Astrocyte (in vitro differentiated cells and primary cell): ENCODE measurements at regions not wholly inside any gene's neighbourhood (a gene's known extent, or its start where the extent isn't known, plus 50 kb on each side); places are given as distances from the start of the nearest gene placed in this dataset.

Source experiments
- DNase-seq: peaks from one replicate; pipeline ENCODE4 v3.0.0-alpha.2; 2010; ENCODE audit warnings: low read depth
- FAIRE-seq: peaks from 2 replicates; lab custom pipeline; 2011; peaks lifted over from hg19 to GRCh38; lab: Jason Lieb, UNC
- H2AFZ ChIP-seq: 2 replicates; pipeline ENCODE4 v1.6.0; 2012; ENCODE audit warnings: low read depth, low read length, inconsistent platforms
- H3K27ac ChIP-seq: 2 replicates; pipeline ENCODE4 v1.5.1; 2011; ENCODE audit warnings: low read depth, low read length, inconsistent platforms
- H3K27me3 ChIP-seq: 2 replicates; pipeline ENCODE4 v1.6.0; 2011; ENCODE audit warnings: low read length, inconsistent platforms; ENCODE audit not compliant: insufficient read depth
- H3K36me3 ChIP-seq: 2 replicates; pipeline ENCODE4 v1.5.1; 2011; ENCODE audit warnings: low read length, inconsistent platforms; ENCODE audit not compliant: insufficient read depth
- H3K4me1 ChIP-seq: 2 replicates; pipeline ENCODE4 v1.5.1; 2011; ENCODE audit warnings: low read length, inconsistent platforms; ENCODE audit not compliant: insufficient read depth
- H3K4me2 ChIP-seq: 2 replicates; pipeline ENCODE4 v1.6.0; 2012; ENCODE audit warnings: low read length, inconsistent platforms
- H3K4me3 ChIP-seq: 2 replicates; pipeline ENCODE4 v1.5.1; 2011; ENCODE audit warnings: low read depth, mild to moderate bottlenecking, low read length, inconsistent platforms; ENCODE audit not compliant: insufficient read depth
- H3K79me2 ChIP-seq: 2 replicates; pipeline ENCODE4 v1.6.0; 2012; ENCODE audit warnings: mild to moderate bottlenecking, low read length, inconsistent platforms; ENCODE audit not compliant: insufficient read depth
- H3K9ac ChIP-seq: 2 replicates; pipeline ENCODE4 v1.6.0; 2012; ENCODE audit warnings: mild to moderate bottlenecking, low read length, inconsistent platforms
- H3K9me3 ChIP-seq: 2 replicates; pipeline ENCODE4 v1.5.1; 2012; ENCODE audit warnings: low read depth, mild to moderate bottlenecking, low read length, inconsistent platforms; ENCODE audit not compliant: insufficient read depth
- H4K20me1 ChIP-seq: 2 replicates; pipeline ENCODE4 v1.6.0; 2012; ENCODE audit warnings: low read length, inconsistent platforms; ENCODE audit not compliant: insufficient read depth
- H3K27ac Mint-ChIP-seq: one replicate; pipeline ENCODE4 v1.8.0; 2021; ENCODE audit warnings: mild to moderate bottlenecking, mixed read lengths; ENCODE audit not compliant: unreplicated experiment
- H3K27me3 Mint-ChIP-seq: one replicate; pipeline ENCODE4 v1.8.0; 2021; ENCODE audit warnings: low read depth, mixed read lengths; ENCODE audit not compliant: unreplicated experiment
- H3K36me3 Mint-ChIP-seq: one replicate; pipeline ENCODE4 v1.8.0; 2021; ENCODE audit warnings: low read depth, mixed read lengths; ENCODE audit not compliant: unreplicated experiment
- H3K4me1 Mint-ChIP-seq: one replicate; pipeline ENCODE4 v1.8.0; 2021; ENCODE audit warnings: low read depth, mixed read lengths; ENCODE audit not compliant: unreplicated experiment
- H3K4me3 Mint-ChIP-seq: one replicate; pipeline ENCODE4 v1.8.0; 2021; ENCODE audit warnings: mild to moderate bottlenecking, moderate library complexity, mixed read lengths; ENCODE audit not compliant: unreplicated experiment
- H3K9me3 Mint-ChIP-seq: one replicate; pipeline ENCODE4 v1.8.0; 2021; ENCODE audit warnings: mild to moderate bottlenecking, mixed read lengths; ENCODE audit not compliant: unreplicated experiment
- EZH2 ChIP-seq: IDR thresholded peaks from 2 replicates; pipeline ENCODE4 v1.6.1; 2012; ENCODE audit warnings: mild to moderate bottlenecking, low read length, inconsistent platforms; ENCODE audit not compliant: insufficient read depth
- TF ChIP-seq, protein P1 (sequence below): IDR thresholded peaks from 2 replicates; pipeline ENCODE4 v1.5.1; 2011; ENCODE audit warnings: low read depth, mild to moderate bottlenecking, inconsistent platforms, low read length, moderate library complexity; ENCODE audit not compliant: insufficient read depth

DNA sequence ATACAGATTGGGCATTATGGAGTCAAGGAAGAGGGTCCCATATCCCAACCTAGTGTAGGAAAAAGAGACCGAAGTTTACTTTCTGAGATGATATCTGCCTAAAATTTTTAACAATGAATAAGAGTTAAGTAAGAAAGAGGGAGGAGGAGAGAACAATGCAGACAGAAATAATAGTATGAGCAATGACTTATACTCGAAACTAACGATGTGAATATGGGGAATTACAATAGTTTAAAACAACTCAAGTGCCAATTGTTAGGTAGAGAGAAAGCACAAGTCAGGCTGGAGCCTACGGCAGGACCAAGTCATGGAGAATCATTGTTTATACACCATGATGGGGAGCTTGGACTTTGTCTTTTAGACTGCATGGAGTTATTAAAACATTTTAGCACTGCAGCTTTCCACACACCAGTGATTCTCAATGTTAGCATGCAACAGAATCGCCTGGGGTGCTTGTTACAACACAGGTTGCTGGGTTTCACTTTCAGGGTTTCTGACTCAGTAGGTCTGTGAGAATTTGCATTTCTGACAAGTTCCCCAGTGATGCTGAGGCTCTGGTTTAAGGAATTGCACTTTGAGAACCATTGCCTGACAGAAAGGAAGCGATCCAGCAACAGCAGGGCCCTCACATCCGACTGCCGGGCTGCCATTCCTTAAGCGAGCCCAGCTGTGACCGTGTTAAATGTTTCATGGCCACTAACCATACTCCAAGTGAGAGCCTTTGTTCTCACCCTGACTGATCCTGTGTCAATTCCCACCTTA lies 511.2 kb downstream of the DCDC2C start:
- no peak for FAIRE-seq
- Histone ChIP-seq H4K20me1 (no peaks in the 10 kb centered on the region), H3K4me2 (no peak overlapping the region), H3K9ac (no peak overlapping the region), H3K79me2 (no peaks in the 10 kb centered on the region), H3K4me1 (no peaks in the 10 kb centered on the region), H3K4me3 (no peak overlapping the region), H2AFZ (no peak overlapping the region), H3K36me3 (no peaks in the 10 kb centered on the region), H3K27ac (no peak overlapping the region), H3K9me3 (no peaks in the 10 kb centered on the region), H3K27me3 (no peaks in the 10 kb centered on the region)
- H3K9me3 Mint-ChIP-seq: peaks cover 3% of the 10 kb centered on the region
- no peak for DNase-seq
- H3K27me3 Mint-ChIP-seq: no peaks in the 10 kb centered on the region
- H3K27ac Mint-ChIP-seq: no peak overlapping the region
- no peak overlapping the region for H3K4me3 Mint-ChIP-seq
- no peaks in the 10 kb centered on the region for H3K4me1 Mint-ChIP-seq
- no peaks in the 10 kb centered on the region for H3K36me3 Mint-ChIP-seq
- TF ChIP-seq, protein P1, sequence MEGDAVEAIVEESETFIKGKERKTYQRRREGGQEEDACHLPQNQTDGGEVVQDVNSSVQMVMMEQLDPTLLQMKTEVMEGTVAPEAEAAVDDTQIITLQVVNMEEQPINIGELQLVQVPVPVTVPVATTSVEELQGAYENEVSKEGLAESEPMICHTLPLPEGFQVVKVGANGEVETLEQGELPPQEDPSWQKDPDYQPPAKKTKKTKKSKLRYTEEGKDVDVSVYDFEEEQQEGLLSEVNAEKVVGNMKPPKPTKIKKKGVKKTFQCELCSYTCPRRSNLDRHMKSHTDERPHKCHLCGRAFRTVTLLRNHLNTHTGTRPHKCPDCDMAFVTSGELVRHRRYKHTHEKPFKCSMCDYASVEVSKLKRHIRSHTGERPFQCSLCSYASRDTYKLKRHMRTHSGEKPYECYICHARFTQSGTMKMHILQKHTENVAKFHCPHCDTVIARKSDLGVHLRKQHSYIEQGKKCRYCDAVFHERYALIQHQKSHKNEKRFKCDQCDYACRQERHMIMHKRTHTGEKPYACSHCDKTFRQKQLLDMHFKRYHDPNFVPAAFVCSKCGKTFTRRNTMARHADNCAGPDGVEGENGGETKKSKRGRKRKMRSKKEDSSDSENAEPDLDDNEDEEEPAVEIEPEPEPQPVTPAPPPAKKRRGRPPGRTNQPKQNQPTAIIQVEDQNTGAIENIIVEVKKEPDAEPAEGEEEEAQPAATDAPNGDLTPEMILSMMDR: no peak
- no peak for TF ChIP-seq EZH2

DNA sequence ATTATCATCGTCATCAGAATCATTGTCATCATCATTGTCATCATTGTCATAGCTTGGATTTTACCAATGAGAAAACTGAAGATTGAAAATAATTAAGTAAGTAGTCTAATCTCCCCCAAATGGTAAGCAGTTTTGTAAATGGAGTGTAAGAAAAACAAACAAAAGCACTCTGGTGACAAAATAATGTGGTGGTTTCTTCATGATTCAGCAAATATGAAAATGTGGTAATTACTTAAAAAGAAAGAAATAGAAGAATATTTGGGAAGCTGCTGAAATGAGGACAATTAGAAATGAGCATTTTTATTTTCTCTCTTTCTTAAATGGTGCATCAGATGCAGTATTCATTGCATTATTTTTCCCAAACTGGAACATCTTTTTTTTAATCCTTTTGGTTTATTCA lies 514.4 kb downstream of the DCDC2C start:
- Histone ChIP-seq H4K20me1 (no peaks in the 10 kb centered on the region), H2AFZ (no peak overlapping the region), H3K4me3 (no peak overlapping the region), H3K27me3 (no peaks in the 10 kb centered on the region), H3K36me3 (no peaks in the 10 kb centered on the region), H3K79me2 (no peaks in the 10 kb centered on the region), H3K4me2 (no peak overlapping the region), H3K27ac (no peak overlapping the region), H3K9ac (no peak overlapping the region), H3K4me1 (no peaks in the 10 kb centered on the region), H3K9me3 (no peaks in the 10 kb centered on the region)
- no peak for DNase-seq
- no peaks in the 10 kb centered on the region for H3K9me3 Mint-ChIP-seq
- no peaks in the 10 kb centered on the region for H3K27me3 Mint-ChIP-seq
- H3K4me3 Mint-ChIP-seq: no peak overlapping the region
- TF ChIP-seq, protein P1: no peak
- no peak for TF ChIP-seq EZH2
- H3K4me1 Mint-ChIP-seq: no peaks in the 10 kb centered on the region
- FAIRE-seq: no peak
- no peaks in the 10 kb centered on the region for H3K36me3 Mint-ChIP-seq
- H3K27ac Mint-ChIP-seq: no peak overlapping the region

DNA sequence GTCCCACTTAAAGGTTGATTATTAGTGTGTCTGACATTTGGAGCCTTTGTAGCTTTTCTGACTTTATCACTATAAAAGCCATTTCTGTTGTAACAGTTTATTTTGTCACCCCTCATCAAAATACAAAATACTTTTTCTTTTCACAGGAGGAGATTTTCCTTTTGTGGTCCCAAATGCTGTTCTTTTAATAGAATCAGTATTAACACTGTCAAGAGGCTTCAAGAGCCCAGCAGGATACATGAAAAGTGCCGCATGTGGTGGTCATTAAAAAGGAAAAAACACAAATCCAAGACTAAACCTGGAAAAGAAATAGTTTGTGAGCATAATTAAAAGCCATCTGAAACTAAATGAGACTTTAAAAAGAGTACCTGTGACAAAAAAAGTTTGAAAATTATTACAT lies 515.7 kb downstream of the DCDC2C start:
- H3K4me2 ChIP-seq: no peak overlapping the region
- H3K4me1 ChIP-seq: no peaks in the 10 kb centered on the region
- no peaks in the 10 kb centered on the region for H4K20me1 ChIP-seq
- H3K27me3 Mint-ChIP-seq: no peaks in the 10 kb centered on the region
- no peak overlapping the region for H3K27ac ChIP-seq
- TF ChIP-seq, protein P1: no peak
- TF ChIP-seq EZH2: no peak
- no peaks in the 10 kb centered on the region for H3K4me1 Mint-ChIP-seq
- DNase-seq (no peak), FAIRE-seq (no peak)
- H3K9me3 Mint-ChIP-seq: no peaks in the 10 kb centered on the region
- H3K4me3 Mint-ChIP-seq: no peak overlapping the region
- no peaks in the 10 kb centered on the region for H3K36me3 ChIP-seq
- no peaks in the 10 kb centered on the region for H3K27me3 ChIP-seq
- H3K4me3 ChIP-seq: no peak overlapping the region
- H3K79me2 ChIP-seq: no peaks in the 10 kb centered on the region
- no peak overlapping the region for H2AFZ ChIP-seq
- H3K27ac Mint-ChIP-seq: no peak overlapping the region
- no peaks in the 10 kb centered on the region for H3K9me3 ChIP-seq
- no peaks in the 10 kb centered on the region for H3K36me3 Mint-ChIP-seq
- H3K9ac ChIP-seq: no peak overlapping the region
